A549 (cell line): ENCODE measurements at regions not wholly inside any gene's neighbourhood (a gene's known extent, or its start where the extent isn't known, plus 50 kb on each side); places are given as distances from the start of the nearest gene placed in this dataset.

Source experiments
- CHD2 ChIP-seq: fragments of 150-350 bp; IDR thresholded peaks from 2 replicates; pipeline ENCODE4 v1.6.1; 2014; ENCODE audit warnings: low read length; ENCODE audit not compliant: partially characterized antibody
- ESRRA ChIP-seq: fragments of 150-350 bp; IDR thresholded peaks from 2 replicates; pipeline ENCODE4 v1.6.1; 2014; ENCODE audit warnings: mild to moderate bottlenecking, low read length, borderline replicate concordance
- MAZ ChIP-seq: fragments of 150-350 bp; IDR thresholded peaks from 2 replicates; pipeline ENCODE4 v1.6.1; 2014; ENCODE audit warnings: antibody characterized with exemption, low read depth, low read length, borderline replicate concordance
- POLR2A ChIP-seq: IDR thresholded peaks from 2 replicates; pipeline ENCODE4 v1.6.1; 2012; ENCODE audit warnings: mild to moderate bottlenecking, low read length
- RFX5 ChIP-seq: fragments of 450-650 bp; IDR thresholded peaks from 2 replicates; pipeline ENCODE4 v1.7.1; 2014; ENCODE audit warnings: antibody characterized with exemption, mild to moderate bottlenecking, moderate library complexity
- SMC3 ChIP-seq: fragments of >200 bp; sonication (Bioruptor Twin); formaldehyde crosslinking; IDR thresholded peaks from 3 replicates; pipeline ENCODE4 v1.6.1; 2018; ENCODE audit warnings: inconsistent platforms
- TP53 ChIP-seq: fragments of 250-450 bp; sonication (Bioruptor Pico); IDR thresholded peaks from 2 replicates; pipeline ENCODE4 v1.5.0; 2021; ENCODE audit warnings: mild to moderate bottlenecking, moderate library complexity
- TF ChIP-seq, protein P1 (sequence below): fragments of >200 bp; sonication (Bioruptor Twin); formaldehyde crosslinking; IDR thresholded peaks from 3 replicates; pipeline ENCODE4 v1.5.1; 2016

DNA sequence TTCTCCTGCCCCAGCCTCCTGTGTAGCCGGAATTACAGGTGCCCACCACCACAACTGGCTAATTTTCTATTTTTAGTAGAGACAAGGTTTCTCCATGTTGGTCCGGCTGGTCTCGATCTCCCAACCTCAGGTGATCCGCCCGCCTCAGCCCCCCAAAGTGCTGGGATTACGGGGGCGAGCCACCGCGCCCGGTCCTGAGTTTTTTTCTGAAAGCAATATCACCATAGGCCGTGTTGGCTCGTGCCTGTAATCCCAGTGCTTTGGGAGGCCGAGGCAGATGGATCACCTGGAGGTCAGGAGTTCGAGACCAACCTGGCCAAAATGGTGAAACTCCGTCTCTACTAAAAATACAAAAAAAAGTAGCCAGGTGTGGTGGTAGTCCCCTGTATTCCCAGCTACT lies 136.3 kb upstream of the TECRL start:
- no peak for TF ChIP-seq MAZ
- TF ChIP-seq POLR2A, result no peak
- TF ChIP-seq, protein P1, sequence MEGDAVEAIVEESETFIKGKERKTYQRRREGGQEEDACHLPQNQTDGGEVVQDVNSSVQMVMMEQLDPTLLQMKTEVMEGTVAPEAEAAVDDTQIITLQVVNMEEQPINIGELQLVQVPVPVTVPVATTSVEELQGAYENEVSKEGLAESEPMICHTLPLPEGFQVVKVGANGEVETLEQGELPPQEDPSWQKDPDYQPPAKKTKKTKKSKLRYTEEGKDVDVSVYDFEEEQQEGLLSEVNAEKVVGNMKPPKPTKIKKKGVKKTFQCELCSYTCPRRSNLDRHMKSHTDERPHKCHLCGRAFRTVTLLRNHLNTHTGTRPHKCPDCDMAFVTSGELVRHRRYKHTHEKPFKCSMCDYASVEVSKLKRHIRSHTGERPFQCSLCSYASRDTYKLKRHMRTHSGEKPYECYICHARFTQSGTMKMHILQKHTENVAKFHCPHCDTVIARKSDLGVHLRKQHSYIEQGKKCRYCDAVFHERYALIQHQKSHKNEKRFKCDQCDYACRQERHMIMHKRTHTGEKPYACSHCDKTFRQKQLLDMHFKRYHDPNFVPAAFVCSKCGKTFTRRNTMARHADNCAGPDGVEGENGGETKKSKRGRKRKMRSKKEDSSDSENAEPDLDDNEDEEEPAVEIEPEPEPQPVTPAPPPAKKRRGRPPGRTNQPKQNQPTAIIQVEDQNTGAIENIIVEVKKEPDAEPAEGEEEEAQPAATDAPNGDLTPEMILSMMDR, result no peak
- no peak for TF ChIP-seq SMC3
- no peak for TF ChIP-seq ESRRA
- TF ChIP-seq RFX5, result no peak
- TF ChIP-seq CHD2, result no peak
- no peak for TF ChIP-seq TP53 (CRISPR knock-in tag)
